SJCRH30 (cell line): ENCODE measurements at regions not wholly inside any gene's neighbourhood (a gene's known extent, or its start where the extent isn't known, plus 50 kb on each side); places are given as distances from the start of the nearest gene placed in this dataset.
"Not testable (repeated sequence)": the region's sequence is repeated elsewhere in the genome, so short reads cannot be mapped to it uniquely, and the experiment has no call there.

ENCODE experiments used
- DNase-seq, 2 experiments: peaks; one replicate each; pipeline ENCODE4 v3.0.0-alpha.2; 2015 to 2020
- H3K27ac ChIP-seq: fragments of 250-450 bp; sonication (Bioruptor Pico); 2 replicates; pipeline ENCODE4 v1.5.1; 2020; ENCODE audit warnings: mild to moderate bottlenecking, moderate library complexity
- H3K27me3 ChIP-seq: fragments of 250-450 bp; sonication (Bioruptor Pico); 2 replicates; pipeline ENCODE4 v1.5.1; 2020; ENCODE audit warnings: mild to moderate bottlenecking, moderate library complexity
- H3K36me3 ChIP-seq: fragments of 250-450 bp; sonication (Bioruptor Pico); 2 replicates; pipeline ENCODE4 v1.5.1; 2020; ENCODE audit warnings: mild to moderate bottlenecking, moderate library complexity
- H3K4me1 ChIP-seq: fragments of 250-450 bp; sonication (Bioruptor Pico); 2 replicates; pipeline ENCODE4 v1.5.1; 2020; ENCODE audit warnings: mild to moderate bottlenecking, moderate library complexity
- H3K4me3 ChIP-seq: fragments of 250-450 bp; sonication (Bioruptor Pico); 2 replicates; pipeline ENCODE4 v1.5.1; 2020; ENCODE audit warnings: mild to moderate bottlenecking, moderate library complexity
- H3K9me3 ChIP-seq: fragments of 250-450 bp; sonication (Bioruptor Pico); replicated peaks from 2 replicates; pipeline ENCODE4 v1.5.1; 2020; ENCODE audit warnings: mild to moderate bottlenecking, moderate library complexity

DNA sequence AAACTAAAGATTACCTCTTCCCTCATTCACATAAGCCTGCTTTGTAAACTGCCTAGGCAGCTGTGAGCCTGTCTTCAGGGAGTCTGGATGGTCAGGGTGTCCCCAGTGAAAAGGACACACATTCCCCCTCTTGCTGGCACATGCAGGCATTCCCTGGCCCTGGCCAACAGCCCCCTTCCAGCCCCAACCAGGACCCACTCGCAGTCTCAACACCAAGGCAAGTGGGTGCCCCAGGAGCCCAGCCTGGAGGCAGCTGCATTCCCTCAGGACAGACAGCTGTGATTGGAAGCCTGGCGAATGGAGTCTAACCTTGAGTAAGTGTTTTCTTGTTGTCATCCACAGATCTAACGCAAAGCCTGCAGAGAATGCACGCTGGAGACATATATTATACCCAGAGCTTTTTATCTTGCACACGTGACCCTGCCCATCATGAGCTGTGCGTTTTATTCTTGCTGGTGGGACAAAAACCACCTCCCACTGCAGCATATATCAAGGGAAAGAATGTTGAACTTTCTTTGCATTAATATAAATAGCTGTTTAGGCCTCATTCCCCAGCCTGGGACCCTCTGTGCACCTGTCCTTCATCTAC is 95.0 kb upstream of the LHX1 start:
- H3K27ac ChIP-seq, result no peak overlapping the region
- H3K27me3 ChIP-seq, result peaks cover 6% of the 10 kb centered on the region; the same call in 1 of the 2 replicates
- peaks cover 3% of the 10 kb centered on the region; the same call in 1 of the 2 replicates for H3K9me3 ChIP-seq
- no peak overlapping the region for H3K4me3 ChIP-seq
- H3K36me3 ChIP-seq, result no peaks in the 10 kb centered on the region
- no peak for DNase-seq
- H3K4me1 ChIP-seq, result no peaks in the 10 kb centered on the region

DNA sequence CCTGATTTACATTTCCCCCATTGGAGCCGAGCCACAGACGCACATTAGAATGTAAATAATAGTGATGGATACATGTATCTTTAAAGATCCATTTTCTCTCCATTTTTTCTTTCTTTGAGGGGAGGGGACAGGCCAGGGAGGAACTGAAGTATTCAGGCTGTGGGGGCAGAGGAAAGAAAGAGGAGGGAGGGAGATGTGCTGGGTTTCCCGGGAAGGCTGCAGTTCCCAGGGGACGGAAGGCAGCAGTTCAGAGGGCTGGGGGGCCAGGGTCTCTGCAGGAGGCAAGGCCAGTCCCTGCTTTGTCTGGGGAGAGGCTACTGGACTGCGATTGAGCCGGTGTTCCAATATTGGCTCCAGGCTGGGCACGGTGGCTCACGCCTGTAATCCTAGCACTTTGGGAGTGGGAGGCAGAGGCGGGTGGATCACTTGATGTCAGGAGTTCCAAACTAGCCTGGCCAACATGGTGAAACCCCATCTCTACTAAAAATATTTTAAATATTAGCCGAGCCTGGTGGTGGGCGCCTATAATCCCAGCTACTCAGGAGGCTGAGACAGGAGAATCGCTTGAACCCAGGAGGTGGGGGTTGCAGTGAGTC is 94.2 kb upstream of the LHX1 start:
- no peak for DNase-seq
- H3K4me1 ChIP-seq, result no peaks in the 10 kb centered on the region
- peaks cover 3% of the 10 kb centered on the region; the same call in 1 of the 2 replicates for H3K9me3 ChIP-seq
- H3K36me3 ChIP-seq, result no peaks in the 10 kb centered on the region
- no peak overlapping the region for H3K4me3 ChIP-seq
- no peak overlapping the region for H3K27ac ChIP-seq
- H3K27me3 ChIP-seq, result peaks cover 6% of the 10 kb centered on the region; the same call in 1 of the 2 replicates

DNA sequence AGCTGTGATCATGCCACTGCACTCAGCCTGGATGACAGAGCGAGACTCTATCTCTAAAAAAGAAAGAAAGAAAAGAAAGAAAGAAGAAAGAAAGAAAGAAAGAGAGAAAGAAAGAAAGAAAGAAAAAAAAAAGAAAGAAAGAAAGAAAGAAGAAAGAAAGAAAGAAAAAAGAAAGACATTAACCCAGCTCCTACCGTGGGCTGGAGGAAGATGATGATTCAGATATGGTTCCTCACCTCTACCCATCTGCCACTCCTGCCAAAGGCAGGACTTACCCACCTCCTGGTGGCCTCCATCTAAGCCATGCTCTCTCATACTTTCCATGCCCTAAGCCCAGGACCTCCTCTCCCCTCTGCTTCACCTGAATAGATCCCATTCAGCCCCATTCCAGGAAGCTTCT is 93.3 kb upstream of the LHX1 start:
- peaks cover 6% of the 10 kb centered on the region; the same call in 1 of the 2 replicates for H3K27me3 ChIP-seq
- no peak overlapping the region for H3K4me3 ChIP-seq
- H3K9me3 ChIP-seq, result peaks cover 3% of the 10 kb centered on the region; the same call in 1 of the 2 replicates
- H3K27ac ChIP-seq, result no peak overlapping the region
- H3K4me1 ChIP-seq, result no peaks in the 10 kb centered on the region
- no peaks in the 10 kb centered on the region for H3K36me3 ChIP-seq
- DNase-seq, result no peak

DNA sequence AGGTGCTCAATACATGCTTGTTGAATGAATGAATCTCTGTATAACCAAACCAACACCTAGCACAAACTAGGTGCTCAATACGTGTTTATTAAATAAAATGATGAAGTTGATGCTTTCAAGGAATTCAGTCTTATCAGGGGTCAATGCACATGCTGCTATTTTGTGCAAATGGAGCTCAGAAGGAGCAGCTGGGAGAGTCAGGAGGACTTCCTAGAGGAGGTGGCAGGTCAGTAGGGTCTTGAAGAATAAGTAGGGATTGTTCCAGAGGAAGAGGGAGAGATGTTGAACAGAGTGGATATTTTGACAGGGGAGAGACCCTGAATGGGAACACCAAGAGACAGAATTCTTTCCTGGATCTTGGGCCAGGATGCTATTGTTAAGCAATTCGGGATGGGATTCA is 92.7 kb upstream of the LHX1 start:
- Histone ChIP-seq H3K27me3 (peaks cover 6% of the 10 kb centered on the region; the same call in 1 of the 2 replicates), H3K36me3 (no peaks in the 10 kb centered on the region), H3K4me3 (no peak overlapping the region), H3K4me1 (peaks cover 2% of the 10 kb centered on the region), H3K27ac (no peak overlapping the region), H3K9me3 (peaks cover 3% of the 10 kb centered on the region; the same call in 1 of the 2 replicates)
- no peak for DNase-seq

DNA sequence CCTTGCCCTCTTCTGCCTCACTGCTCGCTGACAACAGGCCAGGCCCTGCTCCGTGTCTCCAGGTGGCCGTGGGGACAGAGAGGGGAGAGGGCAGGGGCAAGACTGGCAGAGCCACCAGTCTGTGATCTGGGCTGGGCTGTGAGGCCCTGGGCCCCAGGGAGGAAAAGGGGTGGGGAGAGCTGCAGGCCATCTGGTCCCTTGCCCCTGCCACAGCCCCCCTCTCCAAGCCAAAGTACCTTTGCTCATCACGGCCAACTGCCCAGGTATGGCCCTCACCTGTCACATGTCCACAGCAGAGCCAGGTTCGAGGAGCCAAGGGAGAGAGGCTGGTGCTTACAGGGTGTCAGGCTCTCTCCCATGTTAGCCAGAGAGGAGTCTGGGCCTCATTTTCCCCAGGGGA is 91.4 kb upstream of the LHX1 start:
- Histone ChIP-seq H3K27me3 (peaks cover 6% of the 10 kb centered on the region; the same call in 1 of the 2 replicates), H3K9me3 (peaks cover 2% of the 10 kb centered on the region; the same call in 1 of the 2 replicates), H3K4me3 (no peak overlapping the region), H3K36me3 (no peaks in the 10 kb centered on the region), H3K27ac (no peak overlapping the region), H3K4me1 (peaks cover 12% of the 10 kb centered on the region)
- DNase-seq, result no peak

DNA sequence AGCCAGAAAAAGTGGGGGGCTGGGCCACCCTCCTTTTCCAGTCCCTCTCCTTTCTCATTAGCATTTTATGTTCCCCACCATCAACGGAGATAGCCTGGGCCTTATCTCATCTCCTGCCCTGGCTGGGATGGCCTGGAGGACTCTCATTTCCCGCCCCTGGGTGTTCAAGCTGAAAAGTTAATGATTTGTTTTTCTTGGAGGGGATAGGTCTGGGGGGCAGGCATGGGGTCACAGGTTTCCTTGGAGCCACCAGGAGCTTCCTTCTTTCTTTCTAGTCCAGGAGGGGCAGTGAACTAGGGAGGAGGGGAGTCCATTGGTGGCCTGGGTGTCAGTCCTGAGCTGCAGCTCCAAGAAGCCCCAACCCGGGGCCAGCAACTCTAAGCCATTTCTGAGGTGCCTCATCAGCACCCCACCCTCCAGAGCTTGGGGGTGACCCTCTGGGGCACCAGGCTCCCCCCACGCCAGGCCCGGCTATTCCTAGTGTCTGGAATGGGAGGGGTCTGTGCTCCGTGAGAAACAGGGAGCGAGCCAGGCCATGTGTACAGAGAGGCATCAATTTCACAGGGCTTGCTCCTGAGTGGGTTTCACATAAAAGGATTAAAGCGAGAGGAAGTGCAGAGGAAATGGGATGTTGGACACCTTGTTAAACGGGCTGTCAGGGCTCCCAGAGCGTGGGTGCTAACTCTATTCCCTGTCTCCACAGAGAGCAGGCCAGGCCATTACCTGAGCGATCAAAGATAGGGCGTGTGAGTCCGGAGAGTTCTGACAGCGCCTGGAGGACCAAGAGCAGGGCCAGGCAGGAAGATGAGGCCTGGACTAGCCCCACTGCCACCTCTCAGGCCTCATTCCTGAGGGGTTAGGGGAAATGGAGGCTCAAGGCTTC is 90.6 kb upstream of the LHX1 start:
- Histone ChIP-seq H3K36me3 (no peaks in the 10 kb centered on the region), H3K27me3 (peaks cover 6% of the 10 kb centered on the region; the same call in 1 of the 2 replicates), H3K27ac (no peak overlapping the region), H3K4me1 (peaks cover 15% of the 10 kb centered on the region), H3K9me3 (no peaks in the 10 kb centered on the region), H3K4me3 (no peak overlapping the region)
- DNase-seq, result peak in 1 of 2 experiments; percentile 17

DNA sequence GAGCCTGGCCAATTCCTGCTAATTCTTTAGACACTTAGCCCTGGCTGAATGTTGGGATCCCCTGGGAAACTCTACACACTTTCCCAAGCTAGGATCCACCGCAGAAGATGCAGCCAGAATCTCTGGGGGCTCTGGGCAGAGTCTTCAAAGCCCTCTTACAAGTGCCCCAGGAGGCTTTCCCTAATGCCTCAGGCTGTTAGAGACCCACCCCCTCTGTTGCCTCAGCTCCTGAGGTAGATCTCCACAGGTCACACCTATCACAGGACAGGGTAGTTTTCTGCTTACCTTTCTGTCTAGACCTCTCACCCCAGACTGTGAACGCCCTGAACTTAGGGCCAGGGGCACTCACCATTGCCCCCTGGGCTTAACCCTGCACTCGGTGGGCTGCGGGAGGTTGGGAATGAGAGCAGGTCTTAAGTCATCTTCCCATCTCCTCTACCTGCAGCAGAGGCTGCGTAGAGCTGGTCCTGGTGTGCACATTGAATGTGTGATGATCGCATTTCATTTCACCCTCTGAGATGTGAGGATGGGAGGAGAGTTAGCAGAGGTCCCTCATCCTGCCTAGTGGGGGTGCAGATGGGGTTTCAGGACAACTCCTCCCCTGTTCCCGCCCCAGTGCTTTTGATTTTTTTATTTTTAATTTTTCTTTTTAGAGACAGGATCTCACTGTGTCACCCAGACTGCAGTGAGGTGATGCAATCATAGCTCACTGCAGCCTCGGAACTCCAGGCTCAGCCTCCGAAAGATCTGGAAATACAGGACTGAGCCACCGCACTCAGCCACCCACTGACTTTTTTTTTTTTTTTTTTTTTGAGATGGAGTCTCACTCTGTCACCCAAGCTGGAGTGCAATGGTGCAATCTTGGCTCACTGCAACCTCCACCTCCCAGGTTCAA is 89.0 kb upstream of the LHX1 start:
- H3K36me3 ChIP-seq, result no peaks in the 10 kb centered on the region
- H3K9me3 ChIP-seq, result no peaks in the 10 kb centered on the region
- no peak overlapping the region for H3K4me3 ChIP-seq
- peaks cover 15% of the 10 kb centered on the region for H3K4me1 ChIP-seq
- DNase-seq, result no peak
- H3K27me3 ChIP-seq, result peaks cover 6% of the 10 kb centered on the region; the same call in 1 of the 2 replicates
- no peak overlapping the region for H3K27ac ChIP-seq

DNA sequence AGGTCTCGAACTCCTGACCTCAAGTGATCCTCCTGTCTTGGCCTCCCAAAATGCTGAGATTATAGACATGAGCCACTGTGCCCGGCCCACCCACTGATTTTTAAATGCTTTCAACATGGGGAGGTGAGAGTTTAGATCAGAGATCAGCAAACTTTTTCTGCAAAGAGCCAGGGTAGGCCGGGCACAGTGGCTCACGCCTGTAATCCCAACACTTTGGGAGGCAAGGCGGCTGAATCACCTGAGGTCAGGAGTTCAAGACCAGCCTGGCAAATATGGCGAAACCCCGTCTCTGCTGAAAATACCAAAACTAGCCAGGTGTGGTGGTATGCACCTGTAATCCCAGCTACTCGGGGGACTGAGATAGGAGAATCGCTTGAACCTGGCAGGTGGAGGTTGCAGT is 88.3 kb upstream of the LHX1 start:
- H3K27me3 ChIP-seq, H3K4me3 ChIP-seq, DNase-seq, H3K9me3 ChIP-seq, H3K36me3 ChIP-seq, H3K27ac ChIP-seq: not testable (repeated sequence)
- H3K4me1 ChIP-seq, result peaks cover 15% of the 10 kb centered on the region

DNA sequence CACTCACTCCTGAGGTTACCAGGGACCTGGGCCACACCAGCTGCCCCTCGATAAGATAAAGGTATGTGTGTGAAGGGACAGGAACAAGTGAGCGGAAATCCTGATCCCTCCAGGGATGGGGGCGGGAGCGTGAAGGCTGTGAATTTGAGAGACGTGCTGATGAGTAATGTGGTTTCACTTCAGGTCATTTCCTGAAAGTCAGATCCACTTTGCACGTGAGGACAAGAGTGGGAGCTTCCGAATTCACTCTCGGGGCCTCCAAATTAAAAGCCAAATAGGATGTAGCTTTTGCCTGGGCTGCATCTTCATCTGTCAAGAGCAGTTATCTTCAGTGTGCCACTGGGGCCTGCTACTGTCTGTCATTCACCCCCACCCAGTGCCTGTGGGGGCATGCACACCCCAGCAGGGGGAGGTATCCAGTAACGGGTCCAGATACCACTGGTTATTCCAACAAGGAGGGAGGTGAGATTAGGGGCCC is 87.4 kb upstream of the LHX1 start:
- no peak overlapping the region for H3K4me3 ChIP-seq
- peak; percentile 54 to 68 for DNase-seq
- H3K27ac ChIP-seq, result no peak overlapping the region
- no peaks in the 10 kb centered on the region for H3K36me3 ChIP-seq
- peaks cover 6% of the 10 kb centered on the region; the same call in 1 of the 2 replicates for H3K27me3 ChIP-seq
- H3K4me1 ChIP-seq, result peaks cover 15% of the 10 kb centered on the region
- no peaks in the 10 kb centered on the region for H3K9me3 ChIP-seq

DNA sequence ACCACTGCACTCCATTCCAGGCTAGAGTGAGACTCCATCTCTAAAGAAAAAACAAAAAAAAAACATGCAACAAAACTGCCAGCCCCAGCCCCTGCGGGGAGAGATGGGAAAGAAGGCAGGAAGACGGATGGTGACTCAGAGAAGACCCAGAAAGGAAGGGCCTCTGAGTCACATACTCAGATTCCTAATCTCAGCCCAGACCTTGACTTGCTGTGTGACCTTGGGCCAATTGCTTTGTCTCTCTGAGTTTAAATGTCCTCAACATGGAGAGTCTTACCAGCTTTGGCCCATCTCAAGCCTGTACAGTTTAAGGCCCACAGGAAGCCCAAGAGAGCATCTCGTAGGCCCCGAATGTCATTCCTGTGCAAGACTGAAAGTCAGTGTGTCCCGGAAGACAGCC is 86.5 kb upstream of the LHX1 start:
- DNase-seq, result no peak
- Histone ChIP-seq H3K36me3 (no peaks in the 10 kb centered on the region), H3K27me3 (peaks cover 9% of the 10 kb centered on the region), H3K4me1 (peaks cover 15% of the 10 kb centered on the region), H3K4me3 (no peak overlapping the region), H3K9me3 (no peaks in the 10 kb centered on the region), H3K27ac (no peak overlapping the region)

DNA sequence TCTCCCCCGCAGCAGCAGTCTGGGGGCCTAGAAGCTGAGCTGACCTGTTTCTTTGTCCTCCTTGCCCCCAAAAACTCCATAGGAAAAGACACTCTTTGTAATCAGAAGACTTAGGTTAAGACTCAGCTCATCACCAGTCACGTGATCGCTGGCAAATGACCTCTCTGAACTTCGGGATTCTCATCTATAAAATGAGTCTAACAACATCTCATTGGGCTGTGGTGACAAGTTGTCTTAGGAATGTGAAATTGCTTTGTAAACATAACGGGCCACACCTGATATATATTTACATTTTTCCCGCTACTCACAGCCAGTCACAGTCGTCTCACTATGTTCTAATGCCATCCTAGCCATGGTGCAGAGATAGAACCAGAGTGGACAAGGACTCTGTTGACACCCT is 86.0 kb upstream of the LHX1 start:
- Histone ChIP-seq H3K4me1 (peaks cover 15% of the 10 kb centered on the region), H3K4me3 (no peak overlapping the region), H3K27me3 (peaks cover 10% of the 10 kb centered on the region), H3K27ac (no peak overlapping the region), H3K9me3 (no peaks in the 10 kb centered on the region), H3K36me3 (no peaks in the 10 kb centered on the region)
- DNase-seq, result no peak

DNA sequence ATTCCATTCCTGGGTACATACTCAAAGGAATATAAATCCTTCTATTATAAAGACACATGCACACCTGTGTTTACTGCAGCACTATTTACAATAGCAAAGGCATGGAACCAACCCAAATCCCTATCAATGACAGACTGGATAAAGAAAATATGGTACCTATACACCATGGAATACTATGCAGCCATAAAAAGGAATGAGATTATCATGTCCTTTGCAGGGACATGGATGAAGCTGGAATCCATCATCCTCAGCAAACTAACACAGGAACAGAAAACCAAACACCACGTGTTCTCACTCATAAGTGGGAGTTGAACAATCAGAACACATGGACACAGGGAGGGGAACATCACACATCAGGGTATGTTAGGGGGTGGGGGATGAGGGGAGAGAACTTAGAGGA is 84.8 kb upstream of the LHX1 start:
- not testable (repeated sequence) for H3K36me3 ChIP-seq, H3K9me3 ChIP-seq, H3K27ac ChIP-seq, H3K27me3 ChIP-seq, DNase-seq, H3K4me3 ChIP-seq
- H3K4me1 ChIP-seq, result peaks cover 15% of the 10 kb centered on the region

DNA sequence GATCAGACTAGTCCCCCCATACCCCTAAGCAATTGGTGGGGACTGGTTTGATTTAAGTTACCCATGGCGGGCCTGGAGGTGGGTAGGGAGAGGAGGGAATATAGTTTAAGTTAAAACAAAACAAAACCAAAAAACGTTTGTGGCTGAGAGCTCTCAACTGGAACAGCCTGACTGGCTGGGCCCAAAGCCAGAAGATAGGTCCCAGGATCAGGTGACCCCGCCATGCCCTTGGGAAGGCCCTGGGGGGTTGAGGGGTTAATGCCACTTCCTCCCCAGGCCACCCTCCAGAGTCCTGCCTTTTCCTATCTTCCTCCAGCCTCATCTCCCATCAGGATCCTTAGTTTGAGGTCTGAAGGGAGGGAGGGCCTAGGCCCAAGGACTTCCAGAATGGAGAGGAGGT is 82.3 kb upstream of the LHX1 start:
- H3K4me3 ChIP-seq, result no peak overlapping the region
- H3K36me3 ChIP-seq, result no peaks in the 10 kb centered on the region
- DNase-seq, result no peak
- no peaks in the 10 kb centered on the region for H3K9me3 ChIP-seq
- H3K4me1 ChIP-seq, result peaks cover 10% of the 10 kb centered on the region
- H3K27me3 ChIP-seq, result peaks cover 8% of the 10 kb centered on the region; the same call in 1 of the 2 replicates
- no peak overlapping the region for H3K27ac ChIP-seq

DNA sequence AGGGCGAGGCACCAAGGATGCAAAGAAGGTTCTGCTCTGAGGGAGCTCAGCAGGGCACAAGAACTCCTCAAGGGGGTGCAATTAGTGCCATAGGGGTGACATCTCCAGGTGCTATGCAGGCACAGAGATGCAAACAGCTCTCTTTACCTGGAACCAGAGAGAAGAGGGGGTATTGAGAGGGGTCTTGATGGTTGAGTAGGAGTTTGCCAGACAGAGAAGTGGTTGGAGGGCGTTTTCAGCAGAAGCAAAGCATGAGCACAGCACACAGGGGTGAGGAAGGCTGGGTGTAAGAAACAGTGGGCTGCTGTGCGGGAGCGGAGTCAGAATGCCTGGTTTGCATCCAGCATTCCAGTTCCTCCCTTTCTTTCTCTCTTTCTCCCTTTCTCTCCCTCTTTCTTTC is 81.8 kb upstream of the LHX1 start:
- Histone ChIP-seq H3K9me3 (no peaks in the 10 kb centered on the region), H3K27ac (no peak overlapping the region), H3K4me3 (no peak overlapping the region), H3K27me3 (peaks cover 8% of the 10 kb centered on the region), H3K4me1 (peaks cover 5% of the 10 kb centered on the region; the same call in 1 of the 2 replicates), H3K36me3 (no peaks in the 10 kb centered on the region)
- no peak for DNase-seq
